K562 (cell line): ENCODE measurements at regions not wholly inside any gene's neighbourhood (a gene's known extent, or its start where the extent isn't known, plus 50 kb on each side); places are given as distances from the start of the nearest gene placed in this dataset.

ENCODE experiments used
- CREB5 ChIP-seq: fragments of 250-450 bp; sonication (Bioruptor Pico); IDR thresholded peaks from 2 replicates; pipeline ENCODE4 v1.5.0; 2020; ENCODE audit warnings: mild to moderate bottlenecking
- ELK3 ChIP-seq: fragments of 450-650 bp; formaldehyde crosslinking; IDR thresholded peaks from 2 replicates; pipeline ENCODE4 v1.4.0; 2020; ENCODE audit warnings: mild to moderate bottlenecking
- HDAC6 ChIP-seq: IDR thresholded peaks from 2 replicates; pipeline ENCODE4 v1.6.1; 2012; ENCODE audit warnings: low read depth, mild to moderate bottlenecking, control low read depth, inconsistent platforms, low read length, moderate library complexity
- HES1 ChIP-seq: fragments of 450-650 bp; IDR thresholded peaks from 2 replicates; pipeline ENCODE4 v1.6.1; 2016; ENCODE audit warnings: low read depth, mild to moderate bottlenecking, moderate library complexity
- HEY1 ChIP-seq: fragments of 250-450 bp; sonication (Bioruptor Pico); IDR thresholded peaks from 2 replicates; pipeline ENCODE4 v1.5.0; 2020; ENCODE audit warnings: mild to moderate bottlenecking, moderate library complexity, borderline replicate concordance
- HNRNPLL ChIP-seq: fragments of 200-400 bp; formaldehyde crosslinking; IDR thresholded peaks from 2 replicates; pipeline ENCODE4 v1.6.1; 2017; ENCODE audit warnings: low read length, low read depth, mild to moderate bottlenecking; ENCODE audit not compliant: poor library complexity, severe bottlenecking
- POLR2A ChIP-seq: fragments of 450-650 bp; conservative IDR thresholded peaks from 2 replicates; pipeline ENCODE4 v1.6.1; 2016
- RREB1 ChIP-seq: fragments of 250-450 bp; sonication (Bioruptor Pico); IDR thresholded peaks from 2 replicates; pipeline ENCODE4 v1.4.0; 2020
- RUNX1 ChIP-seq: sonication (generic); IDR thresholded peaks from 2 replicates; pipeline ENCODE4 v1.6.1; 2016; ENCODE audit warnings: antibody characterized with exemption, low read depth
- SIN3A ChIP-seq, 2 experiments: fragments of 150-350 bp in 1 of 2; IDR thresholded peaks; 2 replicates each; pipeline ENCODE4 v1.6.1; 2011 to 2016; ENCODE audit warnings: borderline replicate concordance in 2 of 2, low read depth in 2 of 2, low read length in 2 of 2, mild to moderate bottlenecking in 2 of 2, moderate library complexity in 2 of 2; ENCODE audit not compliant: control insufficient read depth in 1 of 2
- SPI1 ChIP-seq: IDR thresholded peaks from 2 replicates; pipeline ENCODE4 v1.6.1; 2011; ENCODE audit warnings: low read depth, low read length, control low read depth, borderline replicate concordance
- TARDBP ChIP-seq: fragments of 450-650 bp; IDR thresholded peaks from 2 replicates; pipeline ENCODE4 v1.6.1; 2016
- TBL1XR1 ChIP-seq, 2 experiments: IDR thresholded peaks; 2 replicates each; pipeline ENCODE4 v1.6.1; 2012; ENCODE audit warnings: improper control_type of control experiment in 2 of 2, low read length in 2 of 2, mild to moderate bottlenecking in 1 of 2
- ZBTB7A ChIP-seq: IDR thresholded peaks from 2 replicates; pipeline ENCODE4 v1.6.1; 2011; ENCODE audit warnings: low read depth, mild to moderate bottlenecking, low read length, moderate library complexity, borderline replicate concordance; ENCODE audit not compliant: control insufficient read depth
- ZNF146 ChIP-seq: IDR thresholded peaks from one replicate; pipeline ENCODE4 v1.6.1; 2018; ENCODE audit warnings: missing compliant biosample characterization; ENCODE audit not compliant: unreplicated experiment
- ZNF740 ChIP-seq, 3 experiments: fragments of 200-800 bp in 1 of 3; sonication (Bioruptor generic) in 1 of 3; sonication (generic) in 1 of 3; formaldehyde crosslinking in 1 of 3; IDR thresholded peaks; 2 replicates each; pipeline versions ENCODE4 v1.6.1 to v1.8.0; 2016 to 2022; ENCODE audit warnings: mild to moderate bottlenecking in 2 of 3, missing compliant biosample characterization in 2 of 3, missing genetic modification characterization in 2 of 3, missing genetic modification reagents in 1 of 3

GRCh38 chr16:85554889-85555718 is 58.0 kb upstream of the GSE1 start (continued):
- TF ChIP-seq ELK3 (CRISPR knock-in tag) (no peak), HEY1 (CRISPR knock-in tag) (no peak), HDAC6 (no peak), ZNF740 (CRISPR knock-in tag; IDR thresholded peaks at IDR 0.05) (peak; percentile 22; the same call in 1 of the 2 replicates), ZNF740 (tag; IDR thresholded peaks at IDR 0.05) (peak in 1 of 2 experiments; percentile 62; a peak in 2 of 4 replicates), SIN3A (IDR thresholded peaks at IDR 0.05; ENCODE audit: borderline replicate concordance in 2 of 2, control insufficient read depth in 1 of 2, low read depth in 2 of 2, low read length in 2 of 2) (peak in 1 of 2 experiments; percentile 3; a peak in 2 of 4 replicates), TBL1XR1 (IDR thresholded peaks at IDR 0.05; ENCODE audit: low read length in 2 of 2) (peak; percentile 70 to 82; a peak in 2 of 4 replicates), CREB5 (CRISPR knock-in tag) (0 out of 2 replicates have a peak, but pooled peaks have one; percentile 34), SPI1 (peak; percentile 8; the same call in 1 of the 2 replicates), RUNX1 (0 out of 2 replicates have a peak, but pooled peaks have one; percentile 24), ZNF146 (CRISPR knock-in tag) (no peak), HNRNPLL (peak; percentile 61), TARDBP (peak; percentile 64; the same call in 1 of the 2 replicates), RREB1 (CRISPR knock-in tag) (no peak), HES1 (peak; percentile 25; the same call in 1 of the 2 replicates), ZBTB7A (peak; percentile 83; the same call in 1 of the 2 replicates), POLR2A (peak; percentile 94)
